Lung (tissue), 11 donors: ENCODE measurements at regions not wholly inside any gene's neighbourhood (a gene's known extent, or its start where the extent isn't known, plus 50 kb on each side); places are given as distances from the start of the nearest gene placed in this dataset.

ENCODE experiments used
- ATAC-seq: fragments of 200-7000 bp; cut with Tn5 transposase; one replicate; pipeline ENCODE4 v1.9.1; 2020; ENCODE audit warnings: moderate number of reproducible peaks; ENCODE audit not compliant: insufficient read depth, low FRiP score
- DNase-seq, 3 donors: peaks; one replicate each; pipeline ENCODE4 v3.0.0-alpha.2; 2013 to 2017
- H3K27ac ChIP-seq, 2 donors: one replicate each; pipeline ENCODE4 v1.5.1; 2013; ENCODE audit warnings: mild to moderate bottlenecking in 2 of 2, moderate library complexity in 2 of 2, control low read depth in 1 of 2, inconsistent platforms in 1 of 2, low read depth in 1 of 2, low read length in 1 of 2
- H3K27me3 ChIP-seq, 3 donors: one replicate each; pipeline ENCODE4 v1.5.1; 2013; ENCODE audit warnings: low read length in 2 of 3; ENCODE audit not compliant: control insufficient read depth in 3 of 3, insufficient read depth in 3 of 3
- H3K36me3 ChIP-seq, 4 donors: one replicate each; pipeline ENCODE4 v1.5.1; 2013; ENCODE audit warnings: low read length in 4 of 4, mild to moderate bottlenecking in 1 of 4, moderate library complexity in 1 of 4; ENCODE audit not compliant: control insufficient read depth in 4 of 4, insufficient read depth in 4 of 4
- H3K4me1 ChIP-seq, 5 donors: one replicate each; pipeline ENCODE4 v1.5.1; 2013; ENCODE audit warnings: low read length in 5 of 5, mild to moderate bottlenecking in 2 of 5, moderate library complexity in 1 of 5; ENCODE audit not compliant: control insufficient read depth in 5 of 5, insufficient read depth in 5 of 5
- H3K4me3 ChIP-seq: one replicate; pipeline ENCODE4 v1.5.1; 2013; ENCODE audit warnings: mild to moderate bottlenecking, control low read depth, moderate library complexity
- H3K9ac ChIP-seq, 2 donors: one replicate each; pipeline ENCODE4 v1.5.1; 2013; ENCODE audit warnings: low read length in 2 of 2, control low read depth in 1 of 2; ENCODE audit not compliant: insufficient read depth in 1 of 2
- H3K9me3 ChIP-seq, 4 donors: one replicate each; pipeline ENCODE4 v1.5.1; 2013; ENCODE audit warnings: low read length in 3 of 4, mild to moderate bottlenecking in 1 of 4, moderate library complexity in 1 of 4; ENCODE audit not compliant: control insufficient read depth in 4 of 4, insufficient read depth in 3 of 4
- WGBS, 2 donors: extraction: QIAGEN DNeasy Blood & Tissue Kit; methylation state at CpG; one replicate each; pipeline ENCODE4 v1.1.7; 2013; 5-methylcytosine and 5-hydroxymethylcytosine counted together
- TF ChIP-seq, protein P1 (sequence below): IDR thresholded peaks from 2 replicates; pipeline ENCODE4 v1.5.1; 2012; ENCODE audit warnings: mild to moderate bottlenecking; ENCODE audit errors: control extremely low read depth, extremely low read depth
- donor health status: control.
- donor health status: control.
- donor health status: Bipolar disorder and iron deficiency.
- donor health status: healthy.
- donor health status: DM: yes; HTN: yes; CAD: no.

DNA sequence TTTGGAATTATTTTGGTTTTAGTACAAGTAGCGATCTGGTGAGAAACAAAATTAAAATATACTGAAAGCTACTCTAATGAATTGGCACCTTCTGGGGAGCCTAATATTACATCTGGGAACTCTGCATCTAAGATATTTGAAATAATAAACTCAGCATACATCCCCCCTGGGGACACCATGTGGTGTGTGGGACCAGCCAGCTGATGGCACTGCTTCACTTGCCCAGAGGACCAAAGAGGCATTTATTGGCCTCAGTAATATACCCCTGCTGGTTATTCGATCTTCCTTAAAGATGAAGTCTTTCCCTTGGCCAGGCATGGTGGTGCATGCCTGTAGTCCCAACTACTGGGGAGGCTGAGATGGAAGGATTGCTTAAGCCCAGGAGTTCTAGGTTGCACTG lies 195.1 kb upstream of the AUTS2 start:
- peak in 2 of 3 donors; percentile 24 to 34 for DNase-seq
- 63 to 68% methylated on average over 2 of the region's 2 CpGs for WGBS, 2 donors
- Histone ChIP-seq H3K9ac (no peak overlapping the region), H3K27ac (no peak overlapping the region), H3K9me3 (peaks cover 0 to 7% (median 0%) of the 10 kb centered on the region in 4 donors), H3K27me3 (no peaks in the 10 kb centered on the region), H3K36me3 (no peaks in the 10 kb centered on the region), H3K4me3 (no peak overlapping the region), H3K4me1 (no peaks in the 10 kb centered on the region)
- ATAC-seq = no peak
- TF ChIP-seq, protein P1, sequence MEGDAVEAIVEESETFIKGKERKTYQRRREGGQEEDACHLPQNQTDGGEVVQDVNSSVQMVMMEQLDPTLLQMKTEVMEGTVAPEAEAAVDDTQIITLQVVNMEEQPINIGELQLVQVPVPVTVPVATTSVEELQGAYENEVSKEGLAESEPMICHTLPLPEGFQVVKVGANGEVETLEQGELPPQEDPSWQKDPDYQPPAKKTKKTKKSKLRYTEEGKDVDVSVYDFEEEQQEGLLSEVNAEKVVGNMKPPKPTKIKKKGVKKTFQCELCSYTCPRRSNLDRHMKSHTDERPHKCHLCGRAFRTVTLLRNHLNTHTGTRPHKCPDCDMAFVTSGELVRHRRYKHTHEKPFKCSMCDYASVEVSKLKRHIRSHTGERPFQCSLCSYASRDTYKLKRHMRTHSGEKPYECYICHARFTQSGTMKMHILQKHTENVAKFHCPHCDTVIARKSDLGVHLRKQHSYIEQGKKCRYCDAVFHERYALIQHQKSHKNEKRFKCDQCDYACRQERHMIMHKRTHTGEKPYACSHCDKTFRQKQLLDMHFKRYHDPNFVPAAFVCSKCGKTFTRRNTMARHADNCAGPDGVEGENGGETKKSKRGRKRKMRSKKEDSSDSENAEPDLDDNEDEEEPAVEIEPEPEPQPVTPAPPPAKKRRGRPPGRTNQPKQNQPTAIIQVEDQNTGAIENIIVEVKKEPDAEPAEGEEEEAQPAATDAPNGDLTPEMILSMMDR = no peak

DNA sequence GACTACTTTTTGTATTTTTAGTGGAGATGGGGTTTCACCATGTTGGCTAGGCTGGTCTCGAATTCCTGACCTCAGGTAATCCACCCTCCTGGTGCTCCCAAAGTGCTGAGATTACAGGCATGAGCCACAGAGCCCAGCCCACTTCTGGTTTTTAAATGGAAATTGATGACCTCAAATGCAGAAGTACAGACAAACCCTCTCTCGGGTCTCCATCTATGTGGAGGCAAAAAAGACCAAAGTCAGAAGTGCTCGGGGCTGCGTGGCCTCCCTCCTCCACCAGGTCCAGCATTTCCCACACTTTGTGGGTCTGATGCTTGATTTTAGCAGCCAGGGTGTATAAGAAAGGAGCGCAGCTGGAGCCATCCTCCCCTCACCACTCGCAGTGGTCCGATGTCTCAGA lies 187.3 kb upstream of the AUTS2 start:
- DNase-seq (no peak), ATAC-seq (no peak)
- TF ChIP-seq, protein P1 = no peak
- Histone ChIP-seq H3K4me1 (no peaks in the 10 kb centered on the region), H3K36me3 (no peaks in the 10 kb centered on the region), H3K27ac (no peak overlapping the region), H3K9ac (no peak overlapping the region), H3K4me3 (no peak overlapping the region), H3K27me3 (no peaks in the 10 kb centered on the region), H3K9me3 (peaks cover 0 to 3% (median 0%) of the 10 kb centered on the region in 4 donors)
- 74 to 76% methylated on average over 7 of the region's 7 CpGs for WGBS, 2 donors

DNA sequence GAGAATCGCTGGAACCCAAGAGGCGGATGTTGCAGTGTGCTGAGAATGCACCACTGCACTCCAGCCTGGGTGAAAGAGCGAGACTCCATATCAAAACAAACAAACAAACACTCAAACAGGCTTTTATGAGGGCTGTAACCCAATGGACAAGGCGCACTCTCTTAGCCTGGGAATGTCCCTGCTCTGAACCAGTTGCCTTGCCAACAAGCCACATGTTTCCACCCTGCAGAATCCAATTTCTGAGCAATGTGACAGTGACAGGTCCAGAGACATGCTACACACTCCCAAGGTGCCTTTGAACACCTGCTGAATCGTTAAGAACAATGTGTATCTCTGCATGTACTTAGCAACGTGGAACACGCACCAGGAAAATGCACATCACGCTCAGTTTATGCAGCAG lies 186.8 kb upstream of the AUTS2 start:
- TF ChIP-seq, protein P1 = no peak
- Histone ChIP-seq H3K9ac (no peak overlapping the region), H3K27ac (no peak overlapping the region), H3K4me3 (no peak overlapping the region), H3K27me3 (no peaks in the 10 kb centered on the region), H3K4me1 (no peaks in the 10 kb centered on the region), H3K9me3 (peaks cover 0 to 3% (median 0%) of the 10 kb centered on the region in 4 donors), H3K36me3 (no peaks in the 10 kb centered on the region)
- DNase-seq (peak in 2 of 3 donors; percentile 29 to 35), ATAC-seq (no peak)
- 78 to 83% methylated on average over 8 of the region's 8 CpGs for WGBS, 2 donors
